Activated CD4-positive, alpha-beta T cell treated with anti-CD3 and anti-CD28 coated beads for 36 hours (primary cell): ENCODE measurements at regions not wholly inside any gene's neighbourhood (a gene's known extent, or its start where the extent isn't known, plus 50 kb on each side); places are given as distances from the start of the nearest gene placed in this dataset.
"Not testable (repeated sequence)": the region's sequence is repeated elsewhere in the genome, so short reads cannot be mapped to it uniquely, and the experiment has no call there.

Experiments
- ATAC-seq: fragments of 200-7000 bp; cut with Tn5 transposase; one replicate; pipeline ENCODE4 v1.10.0; 2021; ENCODE audit warnings: mild to moderate bottlenecking, moderate library complexity
- CTCF ChIA-PET: fragments of 350-600 bp; sonication (Branson Sonifier 250); formaldehyde crosslinking; loops from one replicate; lab custom pipeline; 2021; ENCODE audit warnings: antibody characterized with exemption; lab: Charles Lee
- POLR2A ChIA-PET: fragments of 350-600 bp; sonication (Branson Sonifier 250); formaldehyde crosslinking; loops from one replicate; lab custom pipeline; 2021; ENCODE audit warnings: antibody characterized with exemption, inconsistent platforms; lab: Charles Lee
- DNase-seq: peaks from one replicate; pipeline ENCODE4 v3.0.0-alpha.2; 2020
- H3K27ac Mint-ChIP-seq: one replicate; pipeline ENCODE4 v1.8.0; 2021; ENCODE audit warnings: mixed read lengths
- H3K27me3 Mint-ChIP-seq: one replicate; pipeline ENCODE4 v1.8.0; 2021; ENCODE audit warnings: mixed read lengths
- H3K36me3 Mint-ChIP-seq: one replicate; pipeline ENCODE4 v1.8.0; 2021; ENCODE audit warnings: low read depth, mixed read lengths
- H3K4me1 Mint-ChIP-seq: one replicate; pipeline ENCODE4 v1.8.0; 2021; ENCODE audit warnings: mixed read lengths
- H3K4me3 Mint-ChIP-seq: one replicate; pipeline ENCODE4 v1.8.0; 2021; ENCODE audit warnings: mild to moderate bottlenecking, moderate library complexity, mixed read lengths
- H3K9me3 Mint-ChIP-seq: one replicate; pipeline ENCODE4 v1.8.0; 2021; ENCODE audit warnings: low read depth, mixed read lengths
- intact Hi-C, 2 experiments: fragments of 100-400 bp; cut with DNase I in 1 of 2; cut with micrococcal nuclease in 1 of 2; formaldehyde crosslinking; loops; one replicate each; pipeline versions ENCODE4 v1.14.2 to v1.15.1; 2022 to 2024; cut with DNase I, micrococcal nuclease

DNA sequence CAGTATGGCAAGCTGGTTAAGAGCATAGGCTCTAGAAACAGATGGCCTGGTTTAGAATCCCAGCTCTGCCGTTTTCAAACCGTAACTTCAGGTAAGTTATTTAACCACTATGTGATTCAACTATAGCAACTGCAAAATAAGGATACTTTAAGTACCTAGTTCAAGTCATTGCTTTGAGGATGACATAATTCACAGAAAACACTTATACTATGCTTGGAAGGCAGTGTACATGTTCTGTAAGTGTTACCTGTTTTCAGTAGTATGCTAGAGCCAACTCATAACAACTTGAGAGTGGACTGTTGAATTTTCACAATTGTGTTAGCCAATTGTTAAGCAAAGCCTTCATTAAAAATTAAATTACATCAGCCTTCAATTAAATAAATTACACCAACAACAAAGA is 134.8 kb upstream of the BEND6 start:
- CTCF ChIA-PET = interaction anchor here (1.2 to 1.5 kb wide), 2 partner anchors 31 to 68 kb away, joined by 3 to 4 read pairs; no protein-coding TSS in a partner anchor
- H3K36me3 Mint-ChIP-seq = no peaks in the 10 kb centered on the region
- H3K9me3 Mint-ChIP-seq = no peaks in the 10 kb centered on the region
- DNase-seq (no peak), ATAC-seq (no peak)
- no peaks in the 10 kb centered on the region for H3K27me3 Mint-ChIP-seq
- no peak overlapping the region for H3K4me3 Mint-ChIP-seq
- intact Hi-C loops = no loop called here
- no peaks in the 10 kb centered on the region for H3K4me1 Mint-ChIP-seq
- no peak overlapping the region for H3K27ac Mint-ChIP-seq
- POLR2A ChIA-PET = no interaction called here

DNA sequence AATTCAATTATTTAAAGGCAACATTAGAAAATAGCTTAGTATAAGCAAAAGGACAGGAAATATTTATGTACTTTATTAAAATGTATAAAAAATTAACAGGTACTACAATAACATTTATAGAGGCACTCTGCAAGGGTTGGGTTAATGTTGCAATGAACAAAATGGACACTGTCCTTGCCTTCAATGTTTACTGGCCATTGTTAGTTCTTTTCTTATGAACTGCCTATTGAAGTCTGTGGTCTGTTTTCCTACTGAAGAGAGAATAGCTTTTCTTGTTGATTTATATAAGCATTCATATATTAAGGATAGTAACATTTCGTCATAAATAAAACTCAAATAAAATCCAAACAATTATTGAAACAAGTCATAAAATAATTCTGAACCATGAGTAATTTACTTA is 135.3 kb upstream of the BEND6 start:
- ChIA-PET CTCF (interaction anchor here (1.2 to 1.5 kb wide), 2 partner anchors 32 to 69 kb away, joined by 3 to 4 read pairs; no protein-coding TSS in a partner anchor), POLR2A (no interaction called here)
- no peaks in the 10 kb centered on the region for H3K4me1 Mint-ChIP-seq
- DNase-seq (no peak), ATAC-seq (no peak)
- H3K9me3 Mint-ChIP-seq = no peaks in the 10 kb centered on the region
- no peaks in the 10 kb centered on the region for H3K27me3 Mint-ChIP-seq
- no peak overlapping the region for H3K27ac Mint-ChIP-seq
- no peak overlapping the region for H3K4me3 Mint-ChIP-seq
- no peaks in the 10 kb centered on the region for H3K36me3 Mint-ChIP-seq
- intact Hi-C loops = no loop called here

DNA sequence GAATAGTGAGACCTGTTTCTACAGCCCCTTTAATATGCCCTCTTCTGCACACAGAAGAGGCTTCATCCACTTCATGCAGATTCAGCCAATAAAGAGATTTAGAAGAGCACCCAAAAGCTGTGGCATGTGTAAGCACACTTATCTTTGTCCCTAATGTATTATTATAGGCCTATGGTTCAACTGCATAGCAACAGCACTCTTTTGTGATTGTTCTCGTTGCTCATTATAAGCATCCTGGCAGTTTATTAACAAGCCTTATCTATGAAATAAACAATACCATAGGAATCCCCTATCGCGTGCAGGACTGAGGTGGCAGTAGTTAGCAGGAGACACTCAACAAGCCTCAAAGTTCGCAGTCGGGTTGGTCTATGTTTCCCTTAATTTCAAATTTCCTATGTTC is 138.5 kb upstream of the BEND6 start:
- no peak overlapping the region for H3K27ac Mint-ChIP-seq
- H3K36me3 Mint-ChIP-seq = no peaks in the 10 kb centered on the region
- intact Hi-C loops = no loop called here
- H3K4me1 Mint-ChIP-seq = no peaks in the 10 kb centered on the region
- ChIA-PET POLR2A (no interaction called here), CTCF (no interaction called here)
- H3K27me3 Mint-ChIP-seq = no peaks in the 10 kb centered on the region
- no peak for DNase-seq
- ATAC-seq = no peak
- H3K4me3 Mint-ChIP-seq = no peak overlapping the region
- H3K9me3 Mint-ChIP-seq = no peaks in the 10 kb centered on the region

DNA sequence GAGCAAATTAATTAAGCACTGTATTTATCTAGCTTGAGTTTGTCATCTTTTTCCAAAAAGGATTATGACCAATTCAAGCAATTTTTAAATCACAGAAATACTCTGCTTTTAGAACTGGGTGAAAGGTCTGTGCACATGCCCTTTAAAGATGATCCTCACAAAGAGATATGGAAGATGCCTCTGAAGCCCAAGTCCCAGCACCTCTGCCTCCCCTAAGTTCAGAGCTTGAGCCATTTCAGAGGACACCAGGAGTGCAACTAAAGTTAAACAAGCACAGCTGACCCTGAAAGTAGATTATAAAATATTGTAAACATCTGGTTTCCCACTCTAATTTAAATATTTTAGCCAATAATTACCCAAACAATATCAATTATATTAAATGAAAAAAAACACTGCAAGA is 139.5 kb upstream of the BEND6 start:
- ChIA-PET POLR2A (interaction anchor here (0.6 kb wide), 1 partner anchor 39 kb away, joined by 3 read pairs; no protein-coding TSS in a partner anchor), CTCF (no interaction called here)
- intact Hi-C loops = no loop called here
- H3K9me3 Mint-ChIP-seq = no peaks in the 10 kb centered on the region
- H3K4me3 Mint-ChIP-seq = no peak overlapping the region
- no peaks in the 10 kb centered on the region for H3K27me3 Mint-ChIP-seq
- ATAC-seq = no peak
- H3K36me3 Mint-ChIP-seq = no peaks in the 10 kb centered on the region
- no peak overlapping the region for H3K27ac Mint-ChIP-seq
- no peak for DNase-seq
- H3K4me1 Mint-ChIP-seq = no peaks in the 10 kb centered on the region

DNA sequence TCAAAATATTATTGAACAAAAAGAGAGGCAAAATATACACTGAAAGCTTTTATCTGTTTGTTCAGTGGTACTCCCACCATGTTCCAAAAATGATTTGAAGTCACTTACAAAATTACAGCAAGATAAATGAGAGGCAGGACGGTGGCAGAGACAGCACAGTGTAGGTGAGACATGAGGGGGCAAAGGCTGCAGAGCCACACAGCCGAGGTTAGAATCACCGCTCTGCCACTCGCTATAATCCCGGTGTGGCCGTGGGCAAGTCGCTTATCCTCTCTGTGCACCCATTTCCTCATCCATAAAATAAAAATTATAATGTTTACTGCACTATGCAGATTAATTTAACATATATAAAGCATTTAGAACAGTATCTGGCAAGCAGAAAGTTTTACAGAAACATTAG is 140.1 kb upstream of the BEND6 start:
- no peaks in the 10 kb centered on the region for H3K9me3 Mint-ChIP-seq
- DNase-seq = no peak
- POLR2A ChIA-PET = interaction anchor here (0.6 kb wide), 1 partner anchor 39 kb away, joined by 3 read pairs; no protein-coding TSS in a partner anchor
- ATAC-seq = no peak
- no peak overlapping the region for H3K27ac Mint-ChIP-seq
- no peaks in the 10 kb centered on the region for H3K27me3 Mint-ChIP-seq
- intact Hi-C loops = no loop called here
- H3K36me3 Mint-ChIP-seq = no peaks in the 10 kb centered on the region
- H3K4me3 Mint-ChIP-seq = no peak overlapping the region
- H3K4me1 Mint-ChIP-seq = no peaks in the 10 kb centered on the region
- CTCF ChIA-PET = no interaction called here

DNA sequence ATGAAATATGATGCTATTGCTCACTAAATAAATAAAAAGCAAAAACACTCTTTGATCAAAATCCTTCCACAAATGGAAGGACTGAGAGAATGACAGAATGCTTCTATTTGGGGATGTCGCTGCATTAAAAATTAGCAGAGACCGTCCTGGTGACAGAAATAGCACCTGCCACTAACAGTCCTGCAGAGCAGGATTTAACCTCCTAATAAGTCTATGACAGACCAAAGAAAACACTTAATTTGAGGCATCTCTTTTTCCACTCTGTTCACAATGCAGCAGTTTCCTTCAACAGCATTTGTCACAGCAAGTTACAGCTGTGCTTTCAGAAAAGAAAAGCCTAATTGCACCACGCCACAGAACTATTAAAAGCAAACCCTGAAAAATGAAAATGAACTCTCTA is 140.6 kb upstream of the BEND6 start:
- Mint-ChIP-seq H3K27ac (no peak overlapping the region), H3K4me1 (no peaks in the 10 kb centered on the region), H3K27me3 (no peaks in the 10 kb centered on the region), H3K4me3 (no peak overlapping the region), H3K9me3 (no peaks in the 10 kb centered on the region), H3K36me3 (no peaks in the 10 kb centered on the region)
- DNase-seq = no peak
- ATAC-seq = no peak
- intact Hi-C loops = no loop called here
- POLR2A ChIA-PET = no interaction called here
- CTCF ChIA-PET = no interaction called here

DNA sequence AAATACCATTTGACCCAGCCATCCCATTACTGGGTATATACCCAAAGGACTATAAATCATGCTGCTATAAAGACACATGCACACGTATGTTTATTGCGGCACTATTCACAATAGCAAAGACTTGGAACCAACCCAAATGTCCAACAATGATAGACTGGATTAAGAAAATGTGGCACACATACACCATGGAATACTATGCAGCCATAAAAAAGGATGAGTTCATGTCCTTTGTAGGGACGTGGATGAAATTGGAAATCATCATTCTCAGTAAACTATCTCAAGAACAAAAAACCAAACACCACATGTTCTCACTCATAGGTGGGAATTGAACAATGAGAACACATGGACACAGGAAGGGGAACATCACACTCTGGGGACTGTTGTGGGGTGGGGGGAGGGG is 142.1 kb upstream of the BEND6 start:
- H3K36me3 Mint-ChIP-seq, H3K9me3 Mint-ChIP-seq, POLR2A ChIA-PET, CTCF ChIA-PET, intact Hi-C loops, ATAC-seq, H3K4me3 Mint-ChIP-seq, H3K27me3 Mint-ChIP-seq, DNase-seq, H3K4me1 Mint-ChIP-seq, H3K27ac Mint-ChIP-seq: not testable (repeated sequence)

DNA sequence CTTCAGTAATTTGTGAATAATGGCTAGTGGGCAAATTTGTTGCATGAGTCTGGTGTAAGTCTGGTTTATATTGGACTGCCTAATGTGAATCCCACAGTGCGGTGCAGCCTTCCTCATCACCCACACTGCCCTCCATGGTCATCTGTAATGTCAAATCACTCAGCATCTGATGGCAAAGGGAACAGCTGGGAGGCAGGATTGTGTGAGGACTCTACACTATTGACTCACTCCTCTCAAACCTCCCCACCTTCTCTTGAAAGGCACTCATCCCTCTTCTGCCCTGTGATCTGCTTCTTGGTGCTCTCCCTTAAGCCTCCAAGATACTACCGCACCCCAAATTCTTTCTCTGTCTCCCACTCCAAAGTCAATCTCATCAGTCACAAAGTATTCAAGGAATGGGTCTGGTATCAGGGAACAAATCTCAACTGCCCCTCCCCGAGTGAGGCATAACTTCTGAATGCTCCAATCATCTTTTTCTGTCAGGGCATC is 146.0 kb upstream of the BEND6 start:
- intact Hi-C loops = no loop called here
- Mint-ChIP-seq H3K27me3 (peaks cover 2% of the 10 kb centered on the region), H3K4me3 (no peak overlapping the region), H3K9me3 (no peaks in the 10 kb centered on the region), H3K36me3 (no peaks in the 10 kb centered on the region), H3K4me1 (no peaks in the 10 kb centered on the region), H3K27ac (no peak overlapping the region)
- ChIA-PET POLR2A (no interaction called here), CTCF (interaction anchor here (1.0 kb wide), 1 partner anchor 43 kb away, joined by 3 read pairs; no protein-coding TSS in a partner anchor)
- DNase-seq (no peak), ATAC-seq (no peak)

DNA sequence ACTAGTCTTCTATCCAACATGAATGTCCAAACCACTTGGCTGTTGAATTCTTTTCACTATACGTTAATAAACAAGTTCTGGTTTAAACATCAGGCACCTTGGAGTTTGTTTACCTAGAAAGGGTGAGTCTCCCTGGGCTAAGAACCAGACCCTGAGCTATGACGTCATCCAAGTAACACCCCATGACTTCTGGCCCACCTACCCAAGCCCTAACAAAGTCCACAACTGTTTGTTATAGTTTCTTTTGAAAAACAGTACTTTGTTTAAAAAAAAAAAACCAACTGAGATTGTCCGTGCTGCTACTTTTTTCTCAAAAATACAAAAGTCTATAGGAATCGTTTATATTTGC is 146.9 kb upstream of the BEND6 start:
- Mint-ChIP-seq H3K36me3 (no peaks in the 10 kb centered on the region), H3K27me3 (peaks cover 2% of the 10 kb centered on the region), H3K9me3 (no peaks in the 10 kb centered on the region), H3K4me3 (no peak overlapping the region), H3K4me1 (no peaks in the 10 kb centered on the region), H3K27ac (no peak overlapping the region)
- intact Hi-C loops = no loop called here
- ChIA-PET CTCF (interaction anchor here (1.0 to 1.2 kb wide), 2 partner anchors 36 to 44 kb away, joined by 3 to 5 read pairs; no protein-coding TSS in a partner anchor), POLR2A (no interaction called here)
- ATAC-seq (no peak), DNase-seq (no peak)

DNA sequence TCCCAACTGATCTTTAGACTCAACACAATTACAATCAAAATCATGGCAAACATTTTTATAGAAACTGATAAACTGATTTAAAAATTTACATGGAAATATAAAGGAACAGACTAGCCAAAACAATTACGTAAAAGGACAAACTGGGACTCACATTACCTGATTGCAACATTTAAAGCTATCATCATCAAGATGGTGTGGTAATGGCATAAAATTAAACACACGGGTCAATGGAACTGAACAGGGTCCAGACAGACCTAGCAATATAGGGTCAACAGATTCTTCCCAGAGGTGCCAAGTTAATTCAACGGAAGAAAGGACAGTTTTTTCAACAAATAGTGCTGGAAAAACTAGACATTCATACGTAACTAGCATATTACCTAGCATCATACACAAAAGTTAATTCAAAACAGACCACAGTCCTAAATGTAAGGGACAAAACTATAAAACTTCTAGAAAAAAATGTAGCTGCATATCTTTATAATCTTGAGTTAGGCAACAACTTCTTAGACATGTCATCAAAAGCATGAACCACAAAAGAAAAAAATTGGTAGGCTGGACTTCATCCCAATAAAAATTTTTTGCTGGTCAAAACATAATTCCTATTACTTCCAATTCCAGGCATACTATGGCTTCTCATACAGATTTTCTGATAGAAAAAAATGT is 147.4 kb upstream of the BEND6 start:
- Mint-ChIP-seq H3K36me3 (no peaks in the 10 kb centered on the region), H3K9me3 (no peaks in the 10 kb centered on the region), H3K4me3 (no peak overlapping the region), H3K27me3 (peaks cover 2% of the 10 kb centered on the region), H3K27ac (no peak overlapping the region), H3K4me1 (no peaks in the 10 kb centered on the region)
- intact Hi-C loops = no loop called here
- ChIA-PET CTCF (interaction anchor here (1.2 kb wide), 1 partner anchor 37 kb away, joined by 5 read pairs; no protein-coding TSS in a partner anchor), POLR2A (no interaction called here)
- no peak for ATAC-seq
- no peak for DNase-seq

DNA sequence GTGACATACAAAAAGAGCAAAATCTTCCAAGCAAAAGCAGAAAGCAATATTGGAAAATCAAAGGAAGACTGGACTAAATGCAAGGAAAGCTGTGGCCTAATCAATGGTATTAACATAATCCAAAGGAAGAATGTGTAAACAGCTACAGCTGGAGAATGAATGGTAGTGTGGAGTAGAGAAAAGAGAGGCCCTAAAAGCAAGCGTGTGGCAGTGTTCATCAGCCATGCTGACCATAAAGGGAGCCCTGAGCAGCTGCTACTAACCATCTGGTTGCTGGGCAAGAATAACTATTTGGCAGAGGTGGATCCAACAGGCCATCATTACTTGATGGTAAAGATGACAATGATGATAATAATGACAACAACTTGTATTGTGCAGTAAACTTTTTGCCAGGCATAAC is 148.5 kb upstream of the BEND6 start:
- Mint-ChIP-seq H3K4me1 (no peaks in the 10 kb centered on the region), H3K27me3 (peaks cover 2% of the 10 kb centered on the region), H3K27ac (no peak overlapping the region), H3K36me3 (no peaks in the 10 kb centered on the region), H3K4me3 (no peak overlapping the region), H3K9me3 (no peaks in the 10 kb centered on the region)
- ATAC-seq (no peak), DNase-seq (no peak)
- intact Hi-C loops = no loop called here
- ChIA-PET POLR2A (no interaction called here), CTCF (no interaction called here)

DNA sequence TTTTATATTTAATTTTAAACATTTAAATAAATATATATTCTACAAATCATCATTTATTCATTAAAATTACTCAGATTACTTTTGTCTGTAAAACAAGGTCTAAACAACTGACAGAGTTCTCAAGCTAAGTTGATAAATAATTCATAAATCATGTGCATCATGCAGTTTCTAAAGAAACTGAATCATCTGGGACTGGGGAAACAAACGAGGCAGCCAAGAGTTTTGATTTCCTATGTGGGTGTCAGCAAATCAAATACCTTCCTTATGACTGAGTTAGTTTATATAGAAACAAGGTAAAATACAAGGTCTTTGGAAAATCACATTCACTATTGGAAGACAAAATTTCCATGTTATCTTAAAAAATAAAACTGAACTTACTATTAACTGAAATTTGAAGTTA is 149.9 kb upstream of the BEND6 start:
- H3K27me3 Mint-ChIP-seq = peaks cover 2% of the 10 kb centered on the region
- H3K36me3 Mint-ChIP-seq = no peaks in the 10 kb centered on the region
- ChIA-PET CTCF (no interaction called here), POLR2A (no interaction called here)
- no peaks in the 10 kb centered on the region for H3K4me1 Mint-ChIP-seq
- no peak overlapping the region for H3K27ac Mint-ChIP-seq
- ATAC-seq = no peak
- no peaks in the 10 kb centered on the region for H3K9me3 Mint-ChIP-seq
- no peak overlapping the region for H3K4me3 Mint-ChIP-seq
- intact Hi-C loops = no loop called here
- DNase-seq = no peak
